GM12874 (cell line): ENCODE measurements at regions not wholly inside any gene's neighbourhood (a gene's known extent, or its start where the extent isn't known, plus 50 kb on each side); places are given as distances from the start of the nearest gene placed in this dataset.

Experiments used
- TF ChIP-seq, protein P1 (sequence below): IDR thresholded peaks from 2 replicates; pipeline ENCODE4 v1.5.1; 2011; ENCODE audit warnings: low read depth, mild to moderate bottlenecking, control low read depth, low read length, moderate library complexity; ENCODE audit not compliant: insufficient read depth

DNA sequence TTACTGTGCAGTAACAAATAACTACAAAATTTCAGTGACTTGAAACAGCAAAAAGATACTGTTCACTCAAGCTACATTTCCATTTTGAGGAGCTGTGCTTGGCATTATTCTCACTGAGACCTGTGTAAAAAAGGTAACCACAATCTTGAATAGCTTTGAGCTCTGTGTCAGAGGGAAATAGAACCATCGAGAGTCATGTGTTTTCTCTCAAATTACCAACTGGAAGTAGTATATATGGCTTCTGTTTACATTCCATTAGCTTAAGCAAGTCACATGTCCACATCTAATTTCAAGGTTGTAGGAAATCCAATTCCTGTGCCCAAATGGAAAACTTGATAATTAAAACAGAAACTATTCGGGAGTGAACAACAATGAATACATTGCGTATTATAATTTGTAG is 82.9 kb upstream of the BANK1 start:
- TF ChIP-seq, protein P1, sequence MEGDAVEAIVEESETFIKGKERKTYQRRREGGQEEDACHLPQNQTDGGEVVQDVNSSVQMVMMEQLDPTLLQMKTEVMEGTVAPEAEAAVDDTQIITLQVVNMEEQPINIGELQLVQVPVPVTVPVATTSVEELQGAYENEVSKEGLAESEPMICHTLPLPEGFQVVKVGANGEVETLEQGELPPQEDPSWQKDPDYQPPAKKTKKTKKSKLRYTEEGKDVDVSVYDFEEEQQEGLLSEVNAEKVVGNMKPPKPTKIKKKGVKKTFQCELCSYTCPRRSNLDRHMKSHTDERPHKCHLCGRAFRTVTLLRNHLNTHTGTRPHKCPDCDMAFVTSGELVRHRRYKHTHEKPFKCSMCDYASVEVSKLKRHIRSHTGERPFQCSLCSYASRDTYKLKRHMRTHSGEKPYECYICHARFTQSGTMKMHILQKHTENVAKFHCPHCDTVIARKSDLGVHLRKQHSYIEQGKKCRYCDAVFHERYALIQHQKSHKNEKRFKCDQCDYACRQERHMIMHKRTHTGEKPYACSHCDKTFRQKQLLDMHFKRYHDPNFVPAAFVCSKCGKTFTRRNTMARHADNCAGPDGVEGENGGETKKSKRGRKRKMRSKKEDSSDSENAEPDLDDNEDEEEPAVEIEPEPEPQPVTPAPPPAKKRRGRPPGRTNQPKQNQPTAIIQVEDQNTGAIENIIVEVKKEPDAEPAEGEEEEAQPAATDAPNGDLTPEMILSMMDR: no peak

DNA sequence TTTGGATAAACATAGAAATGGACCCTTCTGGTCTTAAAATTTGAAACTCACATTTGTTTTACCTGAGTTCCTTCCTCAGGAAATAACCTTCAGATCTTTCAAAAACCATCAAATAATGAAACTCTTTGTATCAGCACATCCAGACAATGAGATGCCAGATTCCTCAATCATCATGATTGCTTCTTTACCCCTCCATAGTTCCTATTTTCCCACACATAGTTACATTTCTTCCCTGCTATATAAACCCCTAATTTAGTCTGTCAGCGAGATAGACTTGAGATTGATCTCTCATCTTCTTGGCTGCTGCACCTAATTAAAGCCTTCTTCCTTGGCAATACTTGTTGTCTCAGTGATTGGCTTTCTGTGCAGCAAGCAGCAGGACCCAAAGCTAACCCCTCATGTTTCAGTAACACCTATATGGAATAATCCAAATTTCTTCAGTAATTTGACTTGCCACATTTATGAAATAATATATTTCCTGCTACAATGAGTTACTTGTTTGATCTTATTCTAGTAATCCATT is 83.9 kb upstream of the BANK1 start:
- TF ChIP-seq, protein P1: no peak

DNA sequence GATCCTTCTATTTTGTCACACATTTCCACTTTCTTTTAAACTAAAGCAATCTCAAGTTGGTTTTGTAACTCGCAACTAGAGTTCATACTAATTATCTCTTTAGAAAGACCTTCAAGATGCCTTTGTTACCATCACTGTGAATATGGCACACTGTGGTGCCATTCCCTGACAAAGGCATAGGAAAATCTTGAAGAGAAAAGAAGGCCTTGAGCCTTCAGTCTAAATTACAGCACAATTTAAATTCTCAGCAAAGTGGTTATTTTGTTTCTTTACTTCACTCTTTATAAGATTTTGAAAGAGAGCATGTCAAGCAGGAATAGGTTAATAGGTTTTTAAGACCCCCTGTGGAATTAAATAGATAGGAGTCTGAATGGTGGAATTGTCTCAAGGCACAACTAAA is 89.0 kb upstream of the BANK1 start:
- TF ChIP-seq, protein P1: no peak

DNA sequence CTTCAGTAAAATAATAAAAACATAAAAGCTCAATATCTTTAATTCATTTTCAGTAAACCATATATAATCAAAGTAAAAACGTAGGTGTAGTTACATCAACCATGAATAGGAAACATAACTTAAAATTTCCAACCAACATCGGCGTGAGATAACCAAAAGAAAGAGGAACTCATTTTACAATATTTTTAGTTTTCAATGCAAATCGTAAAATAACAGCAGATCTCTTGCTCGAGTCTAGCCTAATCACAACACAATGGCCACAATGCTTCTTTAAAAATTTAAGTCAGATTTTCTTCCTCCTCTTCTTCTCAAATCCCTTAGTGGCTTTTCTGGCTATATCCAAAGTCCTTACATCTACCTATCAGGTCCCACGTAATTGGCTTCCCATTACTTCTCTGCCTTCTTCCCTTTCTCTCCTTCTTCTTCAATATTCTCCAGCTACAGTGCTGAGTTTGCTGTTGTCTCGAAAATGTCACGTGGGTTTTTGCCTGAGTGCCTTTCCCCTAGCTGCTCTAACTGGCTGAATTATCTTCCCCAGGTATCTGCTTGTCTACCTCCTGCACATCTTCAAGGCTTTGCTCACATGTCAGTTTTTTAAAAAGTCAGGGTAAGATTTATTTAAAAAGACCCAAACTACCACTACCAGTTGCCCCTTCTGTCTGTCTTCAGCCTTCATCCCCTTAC is 90.9 kb upstream of the BANK1 start:
- TF ChIP-seq, protein P1: no peak

DNA sequence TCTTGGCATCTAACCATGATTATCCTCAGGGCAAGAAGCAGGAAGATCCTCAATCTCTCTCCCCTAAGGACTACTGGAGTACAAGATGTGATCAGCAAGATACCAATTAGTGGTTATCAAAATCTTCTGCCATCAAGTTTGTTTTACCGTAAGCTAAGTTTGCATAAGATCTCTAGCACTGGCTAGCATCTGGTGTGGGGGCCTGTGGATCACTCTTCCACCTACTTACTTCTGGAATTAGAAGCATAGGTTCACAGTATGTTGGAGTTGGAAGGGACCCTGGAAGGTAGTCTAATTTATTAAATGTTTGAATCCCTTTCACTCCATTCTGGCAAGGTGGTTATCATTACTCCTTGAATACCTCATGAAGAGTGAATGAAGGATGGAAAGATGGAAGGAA is 93.3 kb upstream of the BANK1 start:
- TF ChIP-seq, protein P1: no peak

DNA sequence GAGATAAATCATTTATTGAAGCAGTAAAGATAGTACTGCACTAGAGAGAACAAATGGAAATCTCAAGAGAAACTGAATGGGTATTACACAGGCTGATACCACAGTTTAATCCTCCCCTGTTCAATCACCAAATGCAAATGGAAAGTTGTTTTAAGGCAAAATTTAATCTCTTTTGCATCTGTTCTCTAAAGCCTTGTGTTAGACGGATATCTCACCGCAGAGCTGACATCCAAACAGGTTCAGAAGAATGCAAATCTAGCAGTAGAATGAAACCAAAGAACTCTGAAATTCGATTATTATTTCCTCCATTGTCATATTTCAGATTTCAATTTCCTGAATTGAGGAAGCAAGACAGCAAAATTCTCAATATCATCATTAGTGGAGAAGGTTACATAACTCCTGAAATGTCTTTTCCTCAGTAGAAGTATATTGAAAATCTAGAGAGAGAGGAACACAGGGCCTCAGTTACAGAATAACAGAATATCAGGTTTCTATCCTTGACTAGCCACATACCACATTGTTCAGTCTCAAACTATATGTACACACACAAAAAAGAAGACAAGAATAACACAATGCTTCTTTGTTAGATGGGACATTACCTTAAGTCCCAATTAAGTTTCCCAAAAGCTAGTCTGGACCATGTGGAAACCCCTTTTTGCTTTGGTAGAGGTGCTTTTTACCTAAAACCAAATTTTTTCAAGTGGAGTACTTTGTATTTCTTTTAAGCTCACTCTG is 94.1 kb upstream of the BANK1 start:
- TF ChIP-seq, protein P1: no peak

DNA sequence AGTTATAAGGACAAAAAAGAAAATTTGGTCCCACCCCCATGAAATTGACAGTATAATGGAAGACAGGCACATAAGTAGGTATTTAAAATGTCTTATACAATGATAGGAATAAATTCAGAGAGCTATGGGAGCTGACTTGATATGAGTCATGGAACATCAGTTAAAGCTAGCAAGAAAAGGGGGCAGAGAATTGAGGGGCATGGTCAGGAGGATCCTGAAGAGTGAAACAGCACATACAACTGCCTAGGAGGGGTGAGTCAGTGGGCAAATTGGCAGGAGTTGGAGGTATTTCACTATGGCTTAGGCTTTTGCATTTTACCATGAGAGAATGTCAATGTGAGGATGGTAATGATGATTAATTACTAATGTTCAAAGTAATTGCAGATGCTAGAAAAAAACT is 95.4 kb upstream of the BANK1 start:
- TF ChIP-seq, protein P1: no peak
